ENCODE measurements at regions not wholly inside any gene's neighbourhood (a gene's known extent, or its start where the extent isn't known, plus 50 kb on each side); places are given as distances from the start of the nearest gene placed in this dataset.

GRCh38 chr2:128378231-128379020 lies 59.8 kb upstream of the HS6ST1 start:
- TF ChIP-seq CTCF (IDR thresholded peaks at IDR 0.05) (no peak), POLR2A (IDR thresholded peaks at IDR 0.05) (no peak), EP300 (IDR thresholded peaks at IDR 0.05) (no peak)
